ENCODE measurements at regions not wholly inside any gene's neighbourhood (a gene's known extent, or its start where the extent isn't known, plus 50 kb on each side); places are given as distances from the start of the nearest gene placed in this dataset.

DNA sequence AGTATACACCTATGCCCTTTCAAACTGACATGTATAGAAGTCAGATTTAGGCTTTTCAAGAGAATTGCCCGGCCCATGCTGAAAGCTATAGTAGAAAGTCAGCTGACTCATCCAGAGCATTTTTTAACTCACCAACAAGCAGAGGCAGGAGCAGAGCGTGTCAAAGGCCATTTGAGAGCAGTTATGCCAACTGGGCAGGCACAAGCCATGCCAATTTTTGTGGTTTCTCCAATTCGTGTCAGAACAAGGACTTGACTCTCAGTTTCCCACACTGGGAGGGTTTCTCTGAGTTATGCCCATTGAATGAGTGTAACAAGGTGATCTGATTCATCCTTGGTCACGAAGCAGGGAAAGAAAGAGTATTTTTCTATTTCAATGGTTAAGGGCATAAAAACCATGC, 403.3 kb upstream of the THBS1 start:
- no peaks in the 10 kb centered on the region for H3K36me3 ChIP-seq (ENCODE audit: insufficient read depth, low read length)

DNA sequence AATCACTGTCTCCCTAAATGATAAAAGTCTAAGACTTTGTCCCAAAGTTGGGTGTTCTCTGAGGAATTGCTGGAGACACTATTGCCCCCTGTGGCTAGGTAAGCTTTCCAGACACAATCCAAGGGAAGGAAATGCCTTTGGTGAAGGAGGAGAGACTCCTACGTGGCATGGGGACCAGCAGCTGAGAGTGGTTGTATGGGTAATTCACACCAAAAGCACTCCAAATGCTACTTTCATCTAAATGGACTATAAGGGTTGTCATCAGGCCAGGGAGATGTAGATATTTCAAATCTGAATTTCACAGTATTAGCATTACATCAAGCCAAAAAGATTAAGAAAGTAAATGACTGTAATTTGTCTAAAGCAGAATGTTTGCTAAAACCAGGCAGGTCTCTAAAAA, 400.8 kb upstream of the THBS1 start:
- Histone ChIP-seq H3K27me3 (ENCODE audit: insufficient read depth, low read length) (no peaks in the 10 kb centered on the region), H3K4me3 (ENCODE audit: low read depth, low read length) (no peak overlapping the region), H3K27ac (ENCODE audit: low read depth, low read length) (no peak overlapping the region), H3K4me1 (ENCODE audit: control insufficient read depth, insufficient read depth, low read length, unreplicated experiment) (peaks cover 39% of the 10 kb centered on the region), H3K36me3 (ENCODE audit: insufficient read depth, low read length) (no peaks in the 10 kb centered on the region), H2AFZ (ENCODE audit: low read length, unreplicated experiment) (no peak overlapping the region), H3K79me2 (ENCODE audit: control insufficient read depth, insufficient read depth, low read length, unreplicated experiment) (no peaks in the 10 kb centered on the region)

More for the DNA sequence above, 403.3 kb upstream of the THBS1 start:
- peaks cover 38% of the 10 kb centered on the region for H3K4me1 ChIP-seq (ENCODE audit: control insufficient read depth, insufficient read depth, low read length, unreplicated experiment)
- no peaks in the 10 kb centered on the region for H3K79me2 ChIP-seq (ENCODE audit: control insufficient read depth, insufficient read depth, low read length, unreplicated experiment)
- H3K27ac ChIP-seq (ENCODE audit: low read depth, low read length) = no peak overlapping the region
- no peaks in the 10 kb centered on the region for H3K27me3 ChIP-seq (ENCODE audit: insufficient read depth, low read length)
- no peak overlapping the region for H2AFZ ChIP-seq (ENCODE audit: low read length, unreplicated experiment)
- H3K4me3 ChIP-seq (ENCODE audit: low read depth, low read length) = no peak overlapping the region

DNA sequence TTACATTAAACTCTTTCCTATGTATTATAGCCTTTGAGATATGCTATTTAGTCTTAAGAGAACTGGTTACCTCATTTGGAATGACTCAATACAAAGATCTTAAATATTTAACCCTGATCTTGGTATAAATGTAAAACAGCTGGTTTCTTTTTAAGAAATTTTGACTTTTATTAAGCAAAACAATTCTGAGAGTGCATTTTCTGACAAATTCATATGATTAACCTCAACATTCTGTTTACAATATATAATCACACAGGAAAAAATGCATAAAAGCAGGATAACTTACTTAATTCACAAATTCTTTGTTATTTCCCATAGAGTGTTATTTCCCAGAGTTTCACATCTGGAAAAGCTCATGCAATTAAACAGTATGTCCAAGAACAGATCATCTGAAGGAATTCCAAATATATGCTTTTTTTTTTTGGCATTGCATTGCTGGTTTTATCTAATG, 400.4 kb upstream of the THBS1 start:
- Histone ChIP-seq H3K27me3 (ENCODE audit: insufficient read depth, low read length) (no peaks in the 10 kb centered on the region), H3K4me1 (ENCODE audit: control insufficient read depth, insufficient read depth, low read length, unreplicated experiment) (peaks cover 39% of the 10 kb centered on the region), H2AFZ (ENCODE audit: low read length, unreplicated experiment) (no peak overlapping the region), H3K79me2 (ENCODE audit: control insufficient read depth, insufficient read depth, low read length, unreplicated experiment) (no peaks in the 10 kb centered on the region), H3K4me3 (ENCODE audit: low read depth, low read length) (no peak overlapping the region), H3K27ac (ENCODE audit: low read depth, low read length) (no peak overlapping the region), H3K36me3 (ENCODE audit: insufficient read depth, low read length) (no peaks in the 10 kb centered on the region)

DNA sequence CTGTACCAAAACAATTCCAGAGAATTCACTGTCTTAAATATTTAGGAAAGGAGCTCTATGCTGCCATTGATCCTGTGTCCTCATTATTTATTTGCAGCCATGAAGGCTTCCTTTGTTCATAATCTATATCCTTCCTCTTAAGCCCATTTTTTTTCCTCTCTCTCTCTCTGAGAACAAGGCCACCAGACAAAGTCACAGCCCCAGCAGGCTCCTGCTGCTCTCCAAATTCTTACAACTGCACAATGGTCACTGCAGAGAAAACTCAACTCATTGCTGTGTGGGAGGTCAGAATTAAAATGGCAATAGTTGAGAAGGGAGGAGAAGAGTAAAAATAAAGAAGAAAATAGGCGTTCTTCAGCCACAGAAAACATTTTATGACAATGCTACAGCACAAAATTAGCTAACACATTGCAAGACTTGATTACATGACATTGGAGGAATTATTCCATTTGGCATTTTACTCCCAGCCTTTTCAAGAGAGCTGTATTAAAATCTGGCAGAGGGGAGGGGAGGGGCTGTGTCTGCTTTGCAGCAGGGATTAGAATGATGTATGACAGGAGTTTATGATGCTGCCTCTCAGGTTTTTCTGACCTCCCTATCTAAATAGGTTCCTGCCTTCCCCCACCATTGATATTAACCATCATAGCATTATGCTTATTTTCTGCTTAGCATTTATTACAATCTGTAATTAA, 399.7 kb upstream of the THBS1 start:
- peak overlapping the region; percentile 1 for H2AFZ ChIP-seq (ENCODE audit: low read length, unreplicated experiment)
- H3K4me3 ChIP-seq (ENCODE audit: low read depth, low read length) = no peak overlapping the region
- no peaks in the 10 kb centered on the region for H3K27me3 ChIP-seq (ENCODE audit: insufficient read depth, low read length)
- H3K4me1 ChIP-seq (ENCODE audit: control insufficient read depth, insufficient read depth, low read length, unreplicated experiment) = peaks cover 39% of the 10 kb centered on the region
- no peaks in the 10 kb centered on the region for H3K36me3 ChIP-seq (ENCODE audit: insufficient read depth, low read length)
- H3K79me2 ChIP-seq (ENCODE audit: control insufficient read depth, insufficient read depth, low read length, unreplicated experiment) = no peaks in the 10 kb centered on the region
- H3K27ac ChIP-seq (ENCODE audit: low read depth, low read length) = no peak overlapping the region

DNA sequence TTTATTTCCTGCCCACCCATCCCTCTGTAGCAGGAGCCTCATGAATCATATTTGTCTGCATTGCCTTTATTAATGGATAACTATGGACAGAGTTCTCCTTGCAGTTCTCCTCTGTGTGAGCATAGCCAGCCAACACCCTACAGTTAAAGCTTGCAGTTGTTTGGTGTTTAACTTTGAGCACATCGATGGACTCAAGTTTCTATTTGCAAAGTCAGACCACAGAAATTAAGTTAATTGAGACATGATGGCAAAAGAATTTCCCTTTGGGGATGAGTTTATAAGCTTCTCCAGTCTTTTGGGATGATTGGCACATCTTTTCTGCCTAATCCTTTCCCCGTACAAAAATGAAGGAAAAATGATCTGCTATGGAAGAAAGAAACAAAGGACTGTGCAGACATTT, 398.9 kb upstream of the THBS1 start:
- Histone ChIP-seq H3K4me1 (ENCODE audit: control insufficient read depth, insufficient read depth, low read length, unreplicated experiment) (peaks cover 39% of the 10 kb centered on the region), H3K27me3 (ENCODE audit: insufficient read depth, low read length) (no peaks in the 10 kb centered on the region), H3K4me3 (ENCODE audit: low read depth, low read length) (0 out of 2 replicates have a peak overlapping the region, but pooled peaks have one; percentile 23), H2AFZ (ENCODE audit: low read length, unreplicated experiment) (peak overlapping the region; percentile 72), H3K79me2 (ENCODE audit: control insufficient read depth, insufficient read depth, low read length, unreplicated experiment) (no peaks in the 10 kb centered on the region), H3K36me3 (ENCODE audit: insufficient read depth, low read length) (no peaks in the 10 kb centered on the region), H3K27ac (ENCODE audit: low read depth, low read length) (no peak overlapping the region)

DNA sequence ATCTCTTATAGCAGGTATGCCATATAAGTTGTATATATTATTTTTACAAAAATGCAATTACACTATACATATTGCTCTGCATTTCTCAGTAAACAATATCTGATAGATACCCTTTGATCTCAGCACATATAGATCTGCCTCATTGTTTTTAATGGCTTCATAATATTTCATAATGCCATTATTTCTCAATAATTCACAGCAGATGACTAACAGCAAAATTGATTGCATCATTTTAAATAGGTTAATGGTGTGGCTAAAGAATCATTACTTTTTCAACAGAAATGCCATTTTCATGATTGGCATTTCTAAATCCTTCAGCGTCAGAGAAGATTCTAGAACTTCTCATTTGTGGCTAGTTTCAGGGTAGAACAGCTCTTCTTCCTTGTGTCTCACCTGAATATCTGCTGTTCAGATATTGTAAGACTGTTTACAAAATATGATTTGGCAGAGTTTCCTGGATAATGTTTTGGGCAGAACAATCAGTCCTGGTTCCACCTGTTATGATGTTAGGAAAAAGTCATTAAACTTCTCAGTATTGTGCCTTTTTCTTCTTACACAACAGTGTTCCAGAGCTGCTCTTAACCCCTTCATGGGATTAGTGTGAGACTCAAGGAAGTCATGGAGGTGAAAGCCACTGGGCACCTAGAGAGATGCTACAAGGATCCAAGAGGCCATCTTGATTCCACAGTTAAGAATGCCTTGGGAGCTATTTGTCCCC, 397.6 kb upstream of the THBS1 start:
- Histone ChIP-seq H3K4me1 (ENCODE audit: control insufficient read depth, insufficient read depth, low read length, unreplicated experiment) (peaks cover 36% of the 10 kb centered on the region), H3K27ac (ENCODE audit: low read depth, low read length) (no peak overlapping the region), H3K4me3 (ENCODE audit: low read depth, low read length) (no peak overlapping the region), H3K79me2 (ENCODE audit: control insufficient read depth, insufficient read depth, low read length, unreplicated experiment) (no peaks in the 10 kb centered on the region), H2AFZ (ENCODE audit: low read length, unreplicated experiment) (no peak overlapping the region), H3K36me3 (ENCODE audit: insufficient read depth, low read length) (no peaks in the 10 kb centered on the region), H3K27me3 (ENCODE audit: insufficient read depth, low read length) (no peaks in the 10 kb centered on the region)

DNA sequence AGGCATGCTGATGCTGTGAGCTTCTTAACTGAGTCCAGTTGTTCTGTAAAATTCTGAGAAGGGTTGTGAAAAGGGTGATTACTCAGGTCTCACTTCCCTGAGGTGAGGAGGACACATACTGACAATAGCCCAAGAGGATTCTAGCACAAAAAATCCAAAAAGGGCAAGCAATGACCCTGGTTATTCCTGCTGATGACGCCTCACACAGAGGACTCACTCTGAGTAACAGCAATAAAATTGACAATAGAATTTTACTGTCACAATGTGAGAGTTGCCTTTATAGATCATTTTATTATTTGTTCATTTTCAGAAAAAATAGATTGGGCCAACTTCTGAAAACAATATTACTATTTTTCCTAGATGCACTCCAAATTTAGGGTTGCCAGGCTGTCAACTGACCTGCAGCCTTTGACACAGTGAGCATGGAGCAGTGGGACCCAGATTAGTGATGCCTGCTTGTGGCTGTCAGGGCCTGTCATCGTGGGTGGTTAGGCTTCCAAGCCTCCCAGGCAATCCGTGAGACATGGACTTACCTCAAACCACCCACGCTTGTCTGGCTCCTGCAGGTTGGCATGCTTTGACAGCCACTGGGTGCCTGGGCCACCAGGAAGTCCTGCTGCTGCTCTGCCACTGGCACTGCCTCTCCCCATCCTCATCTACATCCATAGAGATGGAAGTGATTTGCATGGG, 396.0 kb upstream of the THBS1 start:
- peaks cover 51% of the 10 kb centered on the region for H3K4me1 ChIP-seq (ENCODE audit: control insufficient read depth, insufficient read depth, low read length, unreplicated experiment)
- H3K36me3 ChIP-seq (ENCODE audit: insufficient read depth, low read length) = no peaks in the 10 kb centered on the region
- no peaks in the 10 kb centered on the region for H3K79me2 ChIP-seq (ENCODE audit: control insufficient read depth, insufficient read depth, low read length, unreplicated experiment)
- no peak overlapping the region for H2AFZ ChIP-seq (ENCODE audit: low read length, unreplicated experiment)
- no peak overlapping the region for H3K4me3 ChIP-seq (ENCODE audit: low read depth, low read length)
- H3K27me3 ChIP-seq (ENCODE audit: insufficient read depth, low read length) = no peaks in the 10 kb centered on the region
- H3K27ac ChIP-seq (ENCODE audit: low read depth, low read length) = no peak overlapping the region

DNA sequence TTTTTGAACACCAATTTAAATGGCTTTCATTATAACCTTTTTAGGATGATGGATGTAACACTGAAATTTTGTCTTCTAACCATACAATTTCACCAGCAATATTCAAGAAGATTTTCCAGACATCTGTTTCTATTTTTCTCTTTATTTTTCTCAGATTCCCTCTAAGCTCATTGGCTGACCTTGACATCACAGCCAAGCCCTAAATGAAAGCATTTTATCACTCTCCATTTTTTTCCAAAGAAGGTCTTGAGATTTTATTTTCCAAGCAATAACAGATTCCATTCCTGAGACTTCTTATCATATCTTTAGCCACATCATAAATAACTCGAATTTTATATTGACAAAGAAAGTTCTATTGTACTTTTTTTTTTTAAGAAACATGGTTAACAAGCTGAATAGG, 392.6 kb upstream of the THBS1 start:
- no peak overlapping the region for H2AFZ ChIP-seq (ENCODE audit: low read length, unreplicated experiment)
- no peaks in the 10 kb centered on the region for H3K27me3 ChIP-seq (ENCODE audit: insufficient read depth, low read length)
- peaks cover 46% of the 10 kb centered on the region for H3K4me1 ChIP-seq (ENCODE audit: control insufficient read depth, insufficient read depth, low read length, unreplicated experiment)
- peak overlapping the region; percentile 72 for H3K27ac ChIP-seq (ENCODE audit: low read depth, low read length)
- H3K36me3 ChIP-seq (ENCODE audit: insufficient read depth, low read length) = no peaks in the 10 kb centered on the region
- H3K4me3 ChIP-seq (ENCODE audit: low read depth, low read length) = no peak overlapping the region
- no peaks in the 10 kb centered on the region for H3K79me2 ChIP-seq (ENCODE audit: control insufficient read depth, insufficient read depth, low read length, unreplicated experiment)

DNA sequence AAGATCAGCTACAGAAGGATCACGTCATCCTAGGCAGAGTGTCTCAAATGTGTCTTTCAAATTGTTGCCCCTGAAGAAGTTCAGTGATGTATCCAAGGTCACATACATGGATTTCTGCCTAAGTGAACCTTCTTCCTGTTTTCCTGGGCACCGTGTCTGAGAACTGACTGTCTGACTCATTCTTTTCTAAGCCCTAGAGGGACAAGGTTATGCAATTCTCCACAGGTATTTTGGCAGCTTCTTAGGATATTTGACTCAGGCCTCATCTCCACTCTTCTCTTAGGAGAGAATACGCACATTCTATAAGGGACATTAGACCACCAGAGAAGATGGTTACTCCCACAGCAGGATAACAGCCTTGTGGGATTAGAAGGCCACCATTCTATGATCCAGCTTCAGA, 391.9 kb upstream of the THBS1 start:
- Histone ChIP-seq H3K4me3 (ENCODE audit: low read depth, low read length) (no peak overlapping the region), H3K79me2 (ENCODE audit: control insufficient read depth, insufficient read depth, low read length, unreplicated experiment) (no peaks in the 10 kb centered on the region), H3K27ac (ENCODE audit: low read depth, low read length) (peak overlapping the region; percentile 72), H3K4me1 (ENCODE audit: control insufficient read depth, insufficient read depth, low read length, unreplicated experiment) (peaks cover 46% of the 10 kb centered on the region), H3K36me3 (ENCODE audit: insufficient read depth, low read length) (no peaks in the 10 kb centered on the region), H2AFZ (ENCODE audit: low read length, unreplicated experiment) (no peak overlapping the region), H3K27me3 (ENCODE audit: insufficient read depth, low read length) (no peaks in the 10 kb centered on the region)

DNA sequence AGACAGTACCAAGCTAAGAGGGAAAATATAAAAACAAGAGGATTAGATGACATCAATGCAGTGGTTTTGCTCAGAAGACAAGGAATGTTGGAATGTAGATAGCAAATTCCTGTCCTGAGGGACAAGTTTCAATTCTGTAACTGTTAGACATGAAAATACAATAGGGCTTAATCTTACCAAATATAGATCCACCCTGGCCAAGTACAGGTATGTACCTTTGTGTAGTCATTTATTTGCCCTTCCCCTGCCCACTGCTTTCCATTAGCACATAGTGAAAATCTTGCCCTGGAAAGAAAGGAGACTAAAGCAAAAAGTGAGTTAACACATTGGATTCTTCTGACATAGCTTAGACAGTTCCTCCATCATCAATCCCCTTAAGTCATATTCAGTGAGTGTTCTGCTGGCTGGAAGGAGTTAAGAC, 389.0 kb upstream of the THBS1 start:
- no peak overlapping the region for H3K4me3 ChIP-seq (ENCODE audit: low read depth, low read length)
- no peaks in the 10 kb centered on the region for H3K36me3 ChIP-seq (ENCODE audit: insufficient read depth, low read length)
- peaks cover 74% of the 10 kb centered on the region for H3K4me1 ChIP-seq (ENCODE audit: control insufficient read depth, insufficient read depth, low read length, unreplicated experiment)
- peak overlapping the region; percentile 80 for H3K27ac ChIP-seq (ENCODE audit: low read depth, low read length)
- H3K27me3 ChIP-seq (ENCODE audit: insufficient read depth, low read length) = no peaks in the 10 kb centered on the region
- H3K79me2 ChIP-seq (ENCODE audit: control insufficient read depth, insufficient read depth, low read length, unreplicated experiment) = no peaks in the 10 kb centered on the region
- H2AFZ ChIP-seq (ENCODE audit: low read length, unreplicated experiment) = no peak overlapping the region

Measured in ACC112 (cell line).